ENCODE measurements at regions not wholly inside any gene's neighbourhood (a gene's known extent, or its start where the extent isn't known, plus 50 kb on each side); places are given as distances from the start of the nearest gene placed in this dataset.

DNA sequence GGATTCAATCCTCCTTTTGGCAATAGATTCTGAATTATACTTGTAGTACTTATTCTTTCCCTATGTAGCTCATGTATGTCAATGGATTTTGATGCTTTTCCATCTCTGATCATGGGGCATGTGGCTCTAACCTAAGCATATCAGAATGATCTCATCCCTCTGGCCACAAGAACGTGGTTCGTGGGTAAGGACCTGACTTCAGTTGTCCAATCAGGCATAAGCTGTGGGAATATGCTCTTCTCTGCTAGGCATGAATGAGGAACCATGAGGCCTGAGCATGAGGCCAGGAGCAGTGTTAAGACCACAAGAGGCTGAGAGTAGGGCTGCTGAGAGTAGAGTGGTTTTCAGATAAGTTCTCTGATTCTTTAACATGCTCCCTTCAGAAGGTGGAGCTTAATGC, 292.4 kb upstream of the TSHZ3 start:
- H3K9me3 ChIP-seq: peaks cover 0 to 16% of the 10 kb centered on the region in 2 donors
- no peak overlapping the region for H3K27ac ChIP-seq
- H3K4me3 ChIP-seq: no peak overlapping the region
- TF ChIP-seq, protein P1, sequence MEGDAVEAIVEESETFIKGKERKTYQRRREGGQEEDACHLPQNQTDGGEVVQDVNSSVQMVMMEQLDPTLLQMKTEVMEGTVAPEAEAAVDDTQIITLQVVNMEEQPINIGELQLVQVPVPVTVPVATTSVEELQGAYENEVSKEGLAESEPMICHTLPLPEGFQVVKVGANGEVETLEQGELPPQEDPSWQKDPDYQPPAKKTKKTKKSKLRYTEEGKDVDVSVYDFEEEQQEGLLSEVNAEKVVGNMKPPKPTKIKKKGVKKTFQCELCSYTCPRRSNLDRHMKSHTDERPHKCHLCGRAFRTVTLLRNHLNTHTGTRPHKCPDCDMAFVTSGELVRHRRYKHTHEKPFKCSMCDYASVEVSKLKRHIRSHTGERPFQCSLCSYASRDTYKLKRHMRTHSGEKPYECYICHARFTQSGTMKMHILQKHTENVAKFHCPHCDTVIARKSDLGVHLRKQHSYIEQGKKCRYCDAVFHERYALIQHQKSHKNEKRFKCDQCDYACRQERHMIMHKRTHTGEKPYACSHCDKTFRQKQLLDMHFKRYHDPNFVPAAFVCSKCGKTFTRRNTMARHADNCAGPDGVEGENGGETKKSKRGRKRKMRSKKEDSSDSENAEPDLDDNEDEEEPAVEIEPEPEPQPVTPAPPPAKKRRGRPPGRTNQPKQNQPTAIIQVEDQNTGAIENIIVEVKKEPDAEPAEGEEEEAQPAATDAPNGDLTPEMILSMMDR (IDR thresholded peaks at IDR 0.05): no peak
- H3K27me3 ChIP-seq: no peaks in the 10 kb centered on the region
- no peaks in the 10 kb centered on the region for H3K36me3 ChIP-seq
- DNase-seq: no peak
- no peaks in the 10 kb centered on the region for H3K4me1 ChIP-seq
- intact Hi-C loops (cut with DNase I): no loop called here
- no peak for ATAC-seq

DNA sequence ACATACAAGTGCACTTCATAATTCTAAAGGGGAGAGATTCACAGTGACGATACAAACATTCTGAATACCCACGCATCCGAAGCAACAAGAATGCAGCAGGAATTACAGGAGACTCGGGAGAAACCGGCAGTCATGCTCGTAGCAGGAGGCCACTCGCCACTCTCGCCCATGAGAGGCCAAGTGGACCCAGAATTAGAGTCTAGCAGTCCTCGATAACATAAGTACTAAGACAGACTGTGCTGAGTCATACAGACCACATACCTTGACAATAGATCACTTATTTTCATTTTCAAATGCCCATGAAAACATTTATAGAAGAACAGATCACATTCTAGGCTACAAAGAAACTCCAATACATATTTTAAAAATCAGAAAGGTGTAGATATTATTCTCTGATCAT, 299.1 kb upstream of the TSHZ3 start:
- no peak overlapping the region for H3K4me3 ChIP-seq
- H3K36me3 ChIP-seq: no peaks in the 10 kb centered on the region
- no peaks in the 10 kb centered on the region for H3K27me3 ChIP-seq
- ATAC-seq: peak; percentile 64
- DNase-seq: no peak
- TF ChIP-seq, protein P1 (IDR thresholded peaks at IDR 0.05): no peak
- H3K4me1 ChIP-seq: no peaks in the 10 kb centered on the region
- peaks cover 0 to 16% of the 10 kb centered on the region in 2 donors for H3K9me3 ChIP-seq
- no peak overlapping the region for H3K27ac ChIP-seq
- intact Hi-C loops (cut with DNase I): no loop called here

DNA sequence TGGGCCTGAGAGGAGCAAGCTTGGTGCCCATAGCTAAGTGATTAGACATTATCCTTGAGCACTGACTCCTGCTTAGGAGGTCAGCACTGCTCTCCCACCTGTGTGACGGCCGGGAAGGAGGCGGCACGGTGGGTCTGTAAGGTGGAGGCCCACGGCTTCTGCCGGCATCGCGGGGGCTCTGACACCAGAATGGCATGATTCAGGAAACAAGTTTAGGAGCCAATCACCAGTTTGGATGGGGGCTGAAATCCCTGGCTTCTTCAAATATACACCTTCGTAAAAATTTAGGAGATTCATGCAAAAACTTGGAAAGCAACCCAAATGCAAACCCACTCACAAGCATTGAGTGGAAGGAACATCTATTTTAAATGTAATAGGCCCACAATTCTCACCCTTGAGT, 307.3 kb upstream of the TSHZ3 start:
- Histone ChIP-seq H3K27me3 (peaks cover 0 to 4% of the 10 kb centered on the region in 2 donors), H3K27ac (no peak overlapping the region), H3K36me3 (no peaks in the 10 kb centered on the region), H3K9me3 (no peaks in the 10 kb centered on the region), H3K4me3 (no peak overlapping the region), H3K4me1 (no peaks in the 10 kb centered on the region)
- no peak for ATAC-seq
- DNase-seq: peak in 1 of 4 donors; percentile 66
- TF ChIP-seq, protein P1 (IDR thresholded peaks at IDR 0.05): no peak
- intact Hi-C loops (cut with DNase I): no loop called here

DNA sequence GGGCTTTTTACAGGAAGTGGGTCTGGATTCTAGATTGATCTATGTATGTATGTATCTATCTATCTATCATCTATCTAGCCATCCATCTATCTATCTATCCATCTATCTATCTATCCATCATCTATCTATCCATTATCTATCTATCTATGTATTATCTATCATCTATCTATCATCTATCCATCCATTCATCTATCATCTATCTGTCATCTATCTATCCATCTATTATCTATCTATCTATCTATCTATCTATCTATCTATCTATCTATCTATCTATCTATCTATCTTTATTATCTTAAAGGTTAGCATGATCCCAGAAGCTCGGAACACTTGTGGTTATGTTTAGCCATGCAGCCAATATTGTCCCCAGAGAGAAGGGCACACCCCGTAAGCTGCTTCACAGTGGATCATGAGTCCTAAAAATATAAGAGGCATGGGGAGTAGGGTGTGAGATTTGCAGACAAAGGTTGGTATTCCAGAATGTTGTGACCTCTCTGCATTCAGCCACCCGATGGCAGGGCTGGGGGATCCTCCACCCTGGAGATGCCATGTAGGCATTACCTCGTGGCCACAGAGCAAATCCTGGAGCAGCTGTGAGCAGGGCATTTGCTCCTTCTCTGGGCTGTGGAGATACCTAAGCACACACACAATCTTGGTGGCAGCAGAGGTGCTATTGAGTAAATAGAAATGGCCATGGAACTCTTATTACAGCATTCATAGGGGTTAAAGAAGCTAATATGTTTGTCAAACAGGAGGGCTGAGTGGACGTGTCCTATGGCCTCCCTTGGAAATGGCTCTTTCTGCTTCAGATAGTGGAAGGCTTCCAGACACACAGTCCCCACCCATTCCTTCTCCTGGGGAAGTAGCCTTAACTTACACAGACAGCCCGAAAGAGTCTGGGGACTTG, 310.0 kb upstream of the TSHZ3 start:
- Histone ChIP-seq H3K27ac (no peak overlapping the region), H3K4me3 (no peak overlapping the region), H3K4me1 (no peaks in the 10 kb centered on the region), H3K36me3 (no peaks in the 10 kb centered on the region), H3K9me3 (no peaks in the 10 kb centered on the region), H3K27me3 (peaks cover 0 to 4% of the 10 kb centered on the region in 2 donors)
- TF ChIP-seq, protein P1 (IDR thresholded peaks at IDR 0.05): no peak
- intact Hi-C loops (cut with DNase I): no loop called here
- ATAC-seq (no peak), DNase-seq (no peak)

DNA sequence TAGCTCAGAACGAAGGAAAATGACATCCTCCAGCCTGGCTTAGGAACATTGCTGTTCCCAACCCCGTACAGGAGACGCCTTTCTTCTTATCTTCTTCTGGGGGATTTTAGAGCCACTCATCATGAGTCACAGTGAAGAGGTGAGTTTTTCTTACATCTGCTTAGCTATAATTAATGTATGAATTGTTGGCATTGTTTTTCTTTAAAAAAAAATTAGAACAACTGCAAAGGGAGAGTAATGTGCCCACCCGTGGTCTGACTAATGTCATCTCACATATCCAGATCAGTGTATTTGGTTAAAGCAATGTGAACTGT, 310.6 kb upstream of the TSHZ3 start:
- no peak overlapping the region for H3K4me3 ChIP-seq
- ATAC-seq (no peak), DNase-seq (no peak)
- TF ChIP-seq, protein P1 (IDR thresholded peaks at IDR 0.05): no peak
- H3K27ac ChIP-seq: no peak overlapping the region
- H3K4me1 ChIP-seq: no peaks in the 10 kb centered on the region
- peaks cover 0 to 4% of the 10 kb centered on the region in 2 donors for H3K27me3 ChIP-seq
- H3K9me3 ChIP-seq: no peaks in the 10 kb centered on the region
- intact Hi-C loops (cut with DNase I): no loop called here
- H3K36me3 ChIP-seq: no peaks in the 10 kb centered on the region
